Esophagus muscularis mucosa (tissue), 4 donors: ENCODE measurements at regions not wholly inside any gene's neighbourhood (a gene's known extent, or its start where the extent isn't known, plus 50 kb on each side); places are given as distances from the start of the nearest gene placed in this dataset.

ENCODE experiments used
- DNase-seq: peaks from one replicate; pipeline ENCODE4 v3.0.0-alpha.2; 2017; ENCODE audit errors: extremely low spot score
- H3K27ac ChIP-seq, 4 donors: fragments of 200-600 bp; sonication (generic); replicated peaks in 1 of 4; 1 replicate in 3 of 4; 2 replicates in 1 of 4; pipeline ENCODE4 v1.5.1; 2016 to 2019; ENCODE audit warnings: mild to moderate bottlenecking in 1 of 4
- H3K27me3 ChIP-seq, 4 donors: fragments of 200-600 bp; sonication (generic); one replicate each; pipeline versions ENCODE4 v1.5.1 to v1.6.0; 2016 to 2019
- H3K36me3 ChIP-seq, 4 donors: fragments of 200-600 bp; sonication (generic); one replicate each; pipeline ENCODE4 v1.5.1; 2016 to 2019
- H3K4me1 ChIP-seq, 4 donors: fragments of 200-600 bp; sonication (generic); one replicate each; pipeline ENCODE4 v1.5.1; 2016 to 2019
- H3K4me3 ChIP-seq, 4 donors: fragments of 200-600 bp; sonication (generic); 1 replicate in 2 of 4; 2 replicates in 2 of 4; pipeline ENCODE4 v1.5.1; 2016 to 2019; ENCODE audit warnings: mild to moderate bottlenecking in 4 of 4, moderate library complexity in 1 of 4
- H3K9me3 ChIP-seq, 4 donors: fragments of 200-600 bp; sonication (generic); 1 replicate in 3 of 4; 2 replicates in 1 of 4; pipeline ENCODE4 v1.5.1; 2016 to 2019
- CTCF ChIP-seq, 3 experiments: fragments of 200-600 bp in 2 of 3; fragments of 450-650 bp in 1 of 3; sonication (generic) in 2 of 3; IDR thresholded peaks; one replicate each; pipeline ENCODE4 v1.5.1; 2017 to 2019; ENCODE audit warnings: antibody characterized with exemption in 3 of 3, mild to moderate bottlenecking in 2 of 3, moderate library complexity in 1 of 3
- EP300 ChIP-seq: sonication (generic); formaldehyde crosslinking; IDR thresholded peaks from one replicate; pipeline ENCODE4 v1.6.1; 2017; ENCODE audit warnings: antibody characterized with exemption
- POLR2A ChIP-seq: fragments of 450-650 bp; IDR thresholded peaks from one replicate; pipeline ENCODE4 v1.6.1; 2017; ENCODE audit warnings: antibody characterized with exemption, moderate library complexity, mild to moderate bottlenecking, low read depth
- POLR2AphosphoS5 ChIP-seq, 2 donors: sonication (generic); formaldehyde crosslinking; IDR thresholded peaks; one replicate each; pipeline ENCODE4 v1.6.1; 2017; ENCODE audit warnings: antibody characterized with exemption in 2 of 2
- WGBS: methylation state at CpG from one replicate; pipeline ENCODE4 v1.1.5; 2018; 5-methylcytosine and 5-hydroxymethylcytosine counted together
- intact Hi-C: fragments of 100-400 bp; cut with DNase I; formaldehyde crosslinking; loops from one replicate; pipeline ENCODE4 v1.15.1; 2023

- Histone ChIP-seq H3K27me3 (peaks cover 0 to 6% (median 0%) of the 10 kb centered on the region in 4 donors), H3K4me1 (peaks cover 4 to 30% (median 28%) of the 10 kb centered on the region in 4 donors), H3K27ac (no peak overlapping the region), H3K4me3 (no peak overlapping the region), H3K36me3 (no peaks in the 10 kb centered on the region), H3K9me3 (peaks cover 0 to 11% (median 0%) of the 10 kb centered on the region in 4 donors)
- no peak for DNase-seq
- intact Hi-C loops = loop anchor here (5.0 to 10.0 kb wide), 3 partner anchors 83 to 449 kb away; no protein-coding TSS in a partner anchor
- WGBS = 53% methylated on average over 12 of the region's 12 CpGs
- no peak for TF ChIP-seq POLR2A
- no peak for TF ChIP-seq CTCF (IDR thresholded peaks at IDR 0.05)
- TF ChIP-seq EP300 = no peak
- no peak for TF ChIP-seq POLR2AphosphoS5 (IDR thresholded peaks at IDR 0.05)
Observed at GRCh38 chrX:39817754-39818470, 279.8 kb downstream of the BCOR start.

GRCh38 chrX:39818750-39819149 is 279.0 kb downstream of the BCOR start:
- DNase-seq = no peak
- H3K4me1 ChIP-seq = peaks cover 4 to 22% (median 21%) of the 10 kb centered on the region in 4 donors
- no peaks in the 10 kb centered on the region for H3K36me3 ChIP-seq
- peaks cover 0 to 11% (median 0%) of the 10 kb centered on the region in 4 donors for H3K9me3 ChIP-seq
- H3K4me3 ChIP-seq = no peak overlapping the region
- intact Hi-C loops = loop anchor here (5.0 to 10.0 kb wide), 3 partner anchors 84 to 449 kb away; no protein-coding TSS in a partner anchor
- no peak overlapping the region for H3K27ac ChIP-seq
- WGBS = 60% methylated on average over 7 of the region's 7 CpGs
- H3K27me3 ChIP-seq = peaks cover 0 to 6% (median 0%) of the 10 kb centered on the region in 4 donors
- TF ChIP-seq POLR2A (no peak), EP300 (no peak), POLR2AphosphoS5 (IDR thresholded peaks at IDR 0.05) (no peak), CTCF (IDR thresholded peaks at IDR 0.05) (no peak)

- no peak overlapping the region for H3K27ac ChIP-seq
- DNase-seq = no peak
- intact Hi-C loops = loop anchor here (5.0 to 10.0 kb wide), 4 partner anchors 85 to 447 kb away; no protein-coding TSS in a partner anchor
Observed at GRCh38 chrX:39819921-39820849, 277.6 kb downstream of the BCOR start.

More at GRCh38 chrX:39819921-39820849, 277.6 kb downstream of the BCOR start:
- Histone ChIP-seq H3K36me3 (no peaks in the 10 kb centered on the region), H3K27me3 (peaks cover 0 to 6% (median 0%) of the 10 kb centered on the region in 4 donors), H3K4me3 (peak overlapping the region; percentile 50 to 62 (median 54)), H3K4me1 (peaks cover 4 to 19% (median 11%) of the 10 kb centered on the region in 4 donors), H3K9me3 (peaks cover 0 to 11% (median 0%) of the 10 kb centered on the region in 4 donors)
- 52% methylated on average over 28 of the region's 34 CpGs for whole genome bisulfite sequencing
- TF ChIP-seq POLR2A = no peak
- no peak for TF ChIP-seq EP300
- TF ChIP-seq CTCF (IDR thresholded peaks at IDR 0.05) = no peak
